Stimulated activated CD8-positive, alpha-beta memory T cell treated with anti-CD3 and anti-CD28 coated beads, Interleukin-12 subunit alpha, Interleukin-12 subunit beta, amount 100 ng/mL, for 1 hour (primary cell): ENCODE measurements at regions not wholly inside any gene's neighbourhood (a gene's known extent, or its start where the extent isn't known, plus 50 kb on each side); places are given as distances from the start of the nearest gene placed in this dataset.
"Not testable (repeated sequence)": the region's sequence is repeated elsewhere in the genome, so short reads cannot be mapped to it uniquely, and the experiment has no call there.

Source experiments
- DNase-seq: peaks from one replicate; pipeline ENCODE4 v3.0.0-alpha.2; 2020; ENCODE audit warnings: low read depth

DNA sequence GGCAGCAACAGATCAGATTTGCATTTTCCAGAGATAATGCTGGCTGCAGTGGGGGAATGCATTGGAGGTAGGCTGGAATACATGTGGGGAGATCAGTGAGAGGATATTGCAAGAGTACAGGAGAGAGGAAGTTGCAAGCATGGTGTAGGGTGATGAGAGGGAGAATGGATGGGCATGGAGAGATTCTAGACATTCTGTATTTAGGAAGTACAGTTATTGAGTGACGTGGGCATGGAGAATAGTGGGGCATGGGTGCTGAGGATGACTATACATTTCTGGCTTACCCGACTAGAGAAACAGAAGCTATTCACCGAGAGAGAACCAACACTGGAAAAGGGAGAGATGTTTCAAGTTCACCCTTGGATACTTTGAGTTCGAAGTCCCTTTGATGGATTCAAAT, 116.9 kb upstream of the SVIL start:
- no peak for DNase-seq

DNA sequence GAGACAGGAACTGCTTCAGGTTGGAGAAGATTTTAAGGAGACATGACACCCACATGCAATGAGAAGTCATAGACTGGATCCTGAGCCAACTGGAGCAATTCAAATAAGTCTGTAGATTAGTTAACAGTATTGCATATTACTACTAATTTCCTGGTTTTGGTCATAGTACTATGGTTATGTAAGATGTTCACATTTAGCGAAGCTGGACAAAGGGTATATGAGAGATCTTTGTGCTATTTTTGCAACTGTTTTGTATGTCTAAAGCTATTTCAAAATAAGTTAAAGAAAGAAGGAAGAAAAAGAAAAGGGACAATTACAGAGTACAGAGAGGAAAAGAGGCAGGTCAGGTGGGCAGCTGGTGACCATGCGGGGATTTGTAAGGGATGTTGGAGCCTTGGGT, 116.5 kb upstream of the SVIL start:
- no peak for DNase-seq

DNA sequence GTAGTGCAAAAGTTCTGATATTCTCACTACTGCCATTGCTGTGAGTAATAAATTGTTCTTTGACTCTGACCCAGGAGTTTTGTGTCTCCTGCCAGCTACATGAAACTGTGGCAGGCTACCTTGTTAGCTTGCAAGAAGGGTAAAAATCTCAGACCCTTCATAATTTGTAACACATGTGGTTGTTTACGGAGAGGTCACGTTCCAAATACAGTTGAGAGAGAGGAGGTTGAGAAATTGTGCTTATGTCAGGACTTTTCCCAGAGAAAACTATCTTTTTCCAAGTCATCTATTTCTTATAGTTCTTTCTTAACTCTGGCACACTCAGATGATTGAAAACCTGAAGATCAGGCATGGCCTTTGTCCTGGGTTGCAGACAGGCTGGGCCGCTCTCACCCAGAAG, 114.4 kb upstream of the SVIL start:
- no peak for DNase-seq

DNA sequence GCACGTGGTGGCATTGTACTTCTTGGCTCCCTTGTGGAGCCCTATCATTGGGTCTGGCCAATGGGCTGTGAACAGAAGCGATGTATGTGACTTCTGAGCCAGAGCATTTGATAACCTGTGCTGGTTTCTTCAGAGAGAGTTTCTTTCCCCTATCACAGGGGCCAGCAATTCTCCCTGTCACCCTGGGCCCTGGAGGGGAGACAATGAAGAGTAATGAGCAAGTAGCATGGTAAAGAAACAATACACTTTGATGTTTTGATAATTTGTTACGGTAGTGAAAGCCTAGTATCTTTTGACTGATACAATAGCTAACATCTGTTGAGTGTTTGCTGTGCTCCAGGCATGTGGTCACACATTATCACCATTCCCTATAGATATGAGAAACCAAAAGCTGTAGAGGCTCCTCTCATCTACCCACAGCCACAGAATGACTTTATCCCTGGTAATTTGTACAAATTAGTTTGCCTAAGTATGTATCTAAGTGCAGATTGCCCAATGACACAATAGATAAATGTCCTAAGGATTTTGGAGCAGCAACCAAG, 113.4 kb upstream of the SVIL start:
- no peak for DNase-seq

DNA sequence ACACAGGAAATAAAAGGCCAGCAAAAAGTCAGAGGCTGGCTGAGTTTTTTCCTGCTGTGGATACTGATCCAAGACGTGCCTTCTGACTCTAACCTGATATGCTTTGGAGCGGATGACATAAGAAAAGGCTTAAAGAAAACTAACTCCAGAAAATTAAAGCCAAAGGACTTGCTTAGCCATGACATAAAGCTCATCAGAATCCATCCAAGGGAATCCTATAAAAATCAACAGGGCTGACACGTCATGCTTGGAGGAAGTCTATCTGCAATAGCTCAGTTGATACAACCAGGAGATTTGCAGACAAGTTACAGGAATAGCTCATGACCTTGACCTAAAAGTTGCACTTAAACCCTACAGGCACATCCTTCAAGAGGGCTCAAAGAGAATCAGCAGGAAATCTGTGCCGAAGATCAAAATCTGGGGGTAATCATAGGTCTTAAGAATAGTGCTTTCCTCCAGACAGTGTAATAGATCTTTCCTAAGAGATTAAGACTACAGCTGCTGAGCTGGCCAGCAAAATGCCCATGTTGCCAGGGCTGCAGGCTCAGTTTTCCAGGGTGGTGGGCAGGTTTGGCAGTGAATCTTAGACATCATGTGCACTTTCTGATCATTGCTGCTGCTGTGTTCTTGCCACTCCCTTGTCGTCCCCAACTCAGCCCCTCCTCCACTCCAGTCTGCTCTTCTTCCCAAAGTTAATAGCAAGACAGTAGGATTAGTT, 111.5 kb upstream of the SVIL start:
- no peak for DNase-seq

DNA sequence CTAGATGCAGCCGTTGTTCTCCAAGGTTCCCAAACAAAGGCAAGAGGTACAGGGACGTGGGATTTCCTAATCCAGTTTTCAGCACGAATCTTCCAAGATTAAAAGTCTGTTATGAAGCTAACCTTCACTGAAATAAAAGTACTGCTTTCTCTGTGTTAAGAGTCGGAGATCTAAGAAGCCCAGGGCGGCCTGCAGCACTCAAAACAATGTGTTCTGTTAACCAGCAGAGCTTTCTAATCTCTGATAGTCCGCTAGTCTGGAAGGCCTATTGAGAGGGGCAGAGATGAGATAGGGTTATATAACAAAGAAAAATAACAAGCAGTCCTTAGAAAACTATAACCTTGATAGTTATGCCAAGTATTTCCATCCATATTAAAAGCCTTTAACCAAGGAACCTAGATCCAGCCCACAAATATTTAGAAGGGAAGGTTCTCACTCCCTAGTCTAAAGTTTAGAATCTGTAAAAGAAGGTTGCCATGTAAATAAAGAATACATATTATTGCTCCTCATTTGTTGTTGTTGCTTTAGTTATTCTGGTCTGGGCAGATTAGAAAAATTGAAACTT, 106.3 kb upstream of the SVIL start:
- no peak for DNase-seq

DNA sequence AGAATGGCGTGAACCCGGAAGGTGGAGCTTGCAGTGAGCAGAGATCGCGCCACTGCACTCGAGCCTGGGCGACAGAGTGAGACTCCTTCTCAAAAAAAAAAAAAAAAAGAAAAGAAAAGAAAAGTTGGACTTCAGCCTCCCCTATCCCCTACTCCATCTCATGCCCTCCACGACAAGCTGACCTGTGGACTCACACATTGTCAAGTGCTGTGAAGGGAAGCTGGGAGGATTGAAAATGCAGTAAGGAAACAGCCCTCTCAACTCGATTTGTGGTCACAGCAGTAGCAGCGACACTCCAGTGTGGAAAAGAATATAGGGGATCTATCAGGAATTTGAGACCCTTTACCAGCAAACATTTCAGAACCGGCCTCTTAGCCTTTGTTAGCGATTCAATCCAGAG, 103.6 kb upstream of the SVIL start:
- no peak for DNase-seq

DNA sequence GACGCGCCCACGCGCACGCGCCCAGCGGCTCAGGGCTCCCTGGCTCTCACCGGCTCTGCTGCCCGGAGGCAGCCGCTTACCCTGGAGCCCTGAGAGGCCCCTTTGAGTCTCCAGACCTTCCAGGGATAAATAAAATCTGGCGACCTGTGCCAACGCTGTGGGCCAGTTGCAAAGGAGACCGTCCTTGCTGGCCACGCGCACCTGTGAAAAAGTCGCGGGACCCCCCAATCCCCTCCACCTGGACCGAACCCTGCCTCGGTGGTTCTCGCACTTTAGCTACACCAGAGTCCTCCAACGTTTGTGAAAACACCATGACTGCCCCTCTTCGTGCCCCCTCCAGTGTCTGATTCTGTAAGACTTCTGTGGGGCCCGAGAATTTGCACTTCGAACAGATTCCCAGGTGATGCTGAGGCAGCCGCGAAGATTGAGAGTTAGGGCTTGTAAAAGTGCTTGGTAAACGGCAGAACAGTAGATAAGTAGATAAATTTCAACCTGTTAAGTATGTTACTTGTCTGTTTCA, 102.4 kb upstream of the SVIL start:
- no peak for DNase-seq

DNA sequence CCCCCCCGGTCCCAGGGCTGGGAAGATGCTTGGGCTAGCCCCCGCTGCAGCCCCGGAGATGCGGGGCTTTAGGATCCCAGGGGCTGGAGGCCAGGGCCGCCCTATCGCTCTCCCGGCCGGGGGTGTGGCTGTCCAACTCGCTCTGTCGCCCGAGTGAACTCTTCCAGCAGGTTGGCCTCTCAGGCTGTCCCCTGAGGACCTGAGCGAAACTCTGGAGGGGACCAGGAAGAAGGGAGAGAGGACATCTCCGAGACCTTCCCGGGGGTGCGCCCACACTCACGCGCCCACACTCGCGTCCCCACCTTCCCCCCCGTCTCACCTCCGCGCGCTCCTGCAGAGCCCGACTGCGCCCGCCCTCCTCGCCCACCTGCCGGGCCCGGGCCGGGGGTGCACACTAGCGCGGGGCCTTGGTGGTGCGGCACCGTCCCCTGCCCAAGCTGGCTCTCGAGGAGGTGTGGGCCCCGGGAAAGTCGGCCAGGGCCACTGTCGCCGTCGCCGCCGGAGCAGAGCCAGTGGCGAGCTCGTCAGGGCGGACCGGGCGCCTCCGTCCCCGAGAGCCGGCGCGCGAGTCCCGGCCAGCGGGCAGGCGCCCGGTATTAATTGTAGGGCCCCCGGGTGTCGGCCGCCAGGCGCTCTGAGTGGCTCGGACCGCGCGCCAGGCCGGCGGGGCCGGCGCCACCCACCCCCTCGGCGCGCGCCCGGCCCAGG, 101.7 kb upstream of the SVIL start:
- no peak for DNase-seq

DNA sequence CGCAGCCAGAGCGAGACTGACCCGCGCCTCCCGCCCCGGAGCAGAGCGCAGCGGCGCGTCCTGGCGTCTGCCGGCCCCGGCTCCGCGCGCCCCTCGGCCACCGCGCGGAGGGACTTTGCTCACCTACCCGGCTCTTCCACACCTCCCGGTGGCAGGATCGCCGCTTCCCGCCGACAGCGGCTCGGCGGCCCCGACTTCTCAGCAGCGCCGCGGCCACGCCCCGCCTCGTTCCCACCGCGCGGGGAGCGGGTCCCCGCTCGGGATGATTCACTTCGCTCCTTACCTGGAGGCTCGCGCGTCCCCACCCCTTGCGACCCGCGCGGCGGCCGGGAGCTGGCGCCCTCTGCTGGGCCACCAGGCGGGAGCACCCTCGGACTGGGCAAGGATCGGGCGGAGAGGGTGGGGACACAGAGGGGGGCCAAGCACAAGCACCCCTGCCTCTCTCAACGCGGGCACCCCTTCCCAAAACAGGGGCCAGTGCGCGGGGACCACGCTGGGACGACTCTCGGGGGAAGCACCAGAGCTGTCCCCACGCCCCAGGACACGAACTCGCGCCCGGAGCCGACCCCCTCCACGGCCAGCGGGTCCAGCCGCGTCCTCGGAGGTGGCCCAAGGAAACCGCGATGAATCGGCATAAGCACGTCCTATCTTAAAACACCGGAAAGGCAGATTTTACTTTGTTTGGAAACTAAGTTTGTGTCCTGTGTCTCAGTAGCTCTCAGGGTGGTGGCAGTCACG, 101.0 kb upstream of the SVIL start:
- DNase-seq, result peak; percentile 72

DNA sequence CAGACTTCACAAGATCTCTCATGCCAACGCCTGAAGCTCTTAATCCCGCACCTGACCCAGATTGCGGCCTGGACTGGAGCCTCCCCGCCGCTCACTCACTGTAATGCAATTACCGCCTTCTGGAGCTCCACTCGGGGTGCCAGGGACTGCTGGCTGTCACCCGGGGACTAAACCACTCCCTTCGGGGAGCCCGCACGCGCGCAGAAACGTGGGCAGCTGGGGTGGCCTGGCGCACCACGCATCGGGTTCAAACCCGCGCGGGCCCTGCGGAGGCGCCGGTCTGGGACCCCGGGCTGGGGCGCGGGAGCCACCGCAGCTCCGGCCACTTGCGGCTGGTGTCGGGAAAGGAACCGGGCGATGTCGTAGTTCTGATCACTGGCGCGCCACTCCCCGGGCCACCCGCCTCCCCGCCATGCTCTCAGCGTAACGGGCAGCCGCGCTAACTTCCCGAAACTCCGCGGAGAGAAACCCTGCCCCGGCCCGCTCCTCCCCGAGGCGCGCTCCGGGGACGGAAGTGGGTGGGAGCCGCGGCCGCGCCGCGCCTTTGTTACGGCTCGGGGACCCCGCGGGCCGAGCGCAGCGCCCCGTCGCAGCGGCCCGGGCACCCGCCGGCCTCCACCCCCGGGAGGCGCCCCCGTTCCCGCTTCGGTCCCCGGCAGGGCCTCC, 100.3 kb upstream of the SVIL start:
- DNase-seq, result peak; percentile 30

DNA sequence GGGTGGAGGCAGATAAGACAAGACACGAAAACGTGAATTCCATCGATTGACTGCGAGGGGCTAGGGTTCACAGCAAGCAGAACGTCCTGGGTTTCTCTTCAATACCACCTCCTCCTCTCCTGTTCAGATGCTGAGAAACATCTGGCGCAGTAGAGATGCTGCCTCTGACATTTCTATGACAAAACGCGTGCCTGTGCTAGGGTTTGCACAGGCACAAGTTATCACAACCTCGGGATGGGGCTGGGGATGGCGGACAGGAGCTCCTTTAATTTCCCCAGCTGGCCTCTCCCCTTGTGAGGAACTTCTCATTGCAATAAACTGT, 99.8 kb upstream of the SVIL start:
- no peak for DNase-seq

DNA sequence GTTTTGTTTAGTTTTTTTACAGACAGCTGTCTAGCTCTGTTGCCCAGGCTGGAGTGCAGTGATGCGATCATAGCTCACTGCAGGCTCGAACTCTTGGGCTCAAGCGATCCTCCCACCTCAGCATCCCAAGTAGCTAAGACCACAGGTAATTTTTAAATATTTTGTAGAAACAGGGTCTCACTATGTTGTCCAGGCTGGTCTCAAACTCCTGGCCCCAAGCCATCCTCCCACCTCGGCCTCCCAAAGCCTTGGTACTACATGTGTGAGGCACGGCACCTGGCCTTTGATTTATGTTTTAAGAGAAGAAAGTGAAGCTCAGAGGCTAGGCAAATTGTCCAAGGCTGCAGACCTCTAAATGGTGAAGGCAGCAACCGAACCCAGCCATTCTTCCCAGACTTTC, 98.6 kb upstream of the SVIL start:
- no peak for DNase-seq

DNA sequence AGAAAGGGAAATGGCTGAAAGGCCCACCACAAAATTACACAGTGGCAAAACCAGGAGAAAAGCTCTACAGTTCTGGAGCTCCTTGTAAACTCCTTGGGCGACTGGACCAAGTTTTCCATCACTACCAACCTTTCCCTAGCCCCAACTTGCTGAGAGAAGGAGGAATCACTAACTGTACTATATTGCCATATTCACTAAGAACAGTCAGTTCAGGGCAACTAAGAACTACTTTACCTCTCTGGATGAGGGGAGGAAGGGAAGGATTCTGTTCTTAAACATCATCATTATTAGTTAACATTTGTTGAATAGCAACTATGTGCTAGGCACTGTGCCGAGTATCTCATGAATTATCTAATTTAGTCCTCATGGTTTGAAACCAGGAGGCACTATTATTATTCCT, 98.1 kb upstream of the SVIL start:
- DNase-seq, result no peak

DNA sequence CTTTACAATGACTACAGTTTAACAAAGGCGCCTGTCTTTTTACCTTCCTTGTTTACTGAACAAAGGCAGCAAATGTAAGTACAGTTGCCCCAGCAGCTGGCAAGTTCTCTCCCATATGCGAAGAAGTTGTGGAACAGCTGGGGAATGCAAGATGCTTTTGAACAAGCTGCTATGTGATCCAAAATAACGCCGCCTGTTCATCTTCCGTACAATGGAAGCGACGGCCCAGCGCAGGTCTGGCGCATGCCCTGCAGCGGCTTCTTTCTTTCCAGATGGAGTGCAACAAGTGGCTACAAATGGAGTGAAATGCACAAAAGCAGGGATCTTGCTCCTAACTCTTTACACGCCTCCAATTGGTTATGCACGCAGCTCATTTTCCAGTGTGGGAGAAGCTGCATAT, 97.0 kb upstream of the SVIL start:
- no peak for DNase-seq

DNA sequence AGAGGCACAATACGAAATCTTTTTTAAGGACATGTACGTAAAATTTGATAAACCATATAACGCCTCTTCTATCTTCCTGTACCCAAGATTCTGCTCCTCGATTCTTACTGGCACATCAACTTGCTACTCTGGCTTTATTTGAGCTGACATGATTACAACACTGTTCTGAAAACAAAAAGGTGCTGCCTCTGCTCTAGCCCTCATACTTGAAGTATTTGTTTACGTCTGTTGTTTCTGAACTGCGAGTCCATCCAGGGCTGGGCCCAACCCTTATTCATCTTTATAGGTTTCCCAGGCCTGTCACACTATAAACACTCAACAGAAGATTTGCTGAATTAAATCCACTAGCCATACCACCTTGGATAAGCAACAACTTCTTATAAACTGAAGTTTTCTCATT, 96.2 kb upstream of the SVIL start:
- DNase-seq, result no peak

DNA sequence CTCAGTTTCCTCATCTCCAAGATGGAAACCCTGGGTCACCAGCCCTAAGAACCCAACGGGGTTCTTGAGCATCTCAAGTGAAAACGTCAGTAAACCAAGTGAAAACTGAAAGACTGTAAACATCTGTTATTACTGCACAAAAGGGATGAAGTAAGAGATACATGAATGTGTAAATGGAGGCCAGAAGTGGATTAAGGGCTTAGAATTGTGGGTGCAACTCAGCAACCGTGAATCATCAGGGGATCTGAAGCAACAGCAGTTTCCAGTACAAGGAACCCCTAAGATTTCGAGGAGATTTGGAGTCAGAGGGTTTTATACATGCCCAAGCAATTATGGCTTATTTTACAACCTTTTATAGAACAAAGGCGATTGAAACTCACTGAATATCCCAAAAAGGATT, 95.7 kb upstream of the SVIL start:
- no peak for DNase-seq

DNA sequence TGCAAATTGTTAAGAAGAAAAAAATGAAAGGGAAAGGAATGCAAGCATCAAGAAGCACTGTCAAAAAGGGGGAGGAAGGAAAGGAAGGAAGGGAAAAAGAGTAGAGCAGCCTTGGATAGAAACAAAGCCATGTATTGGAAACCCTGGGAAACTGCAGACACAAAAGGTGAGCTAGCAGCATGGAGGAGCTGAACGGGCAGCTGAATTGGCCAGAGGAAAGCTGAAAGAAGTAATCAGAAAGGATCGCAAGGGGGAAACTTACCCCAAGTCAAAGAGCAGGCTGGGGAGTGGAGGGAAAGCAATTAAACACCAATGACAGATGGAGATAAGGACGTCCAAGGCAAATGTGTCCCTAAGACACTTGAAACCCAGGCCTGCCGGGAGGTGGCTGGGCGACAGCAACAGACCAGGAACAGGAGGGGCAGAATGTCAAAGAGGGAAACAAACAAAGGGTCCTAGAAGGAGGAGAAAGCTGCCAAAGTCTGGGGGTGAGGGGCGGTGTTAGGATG, 93.8 kb upstream of the SVIL start:
- DNase-seq, result no peak

DNA sequence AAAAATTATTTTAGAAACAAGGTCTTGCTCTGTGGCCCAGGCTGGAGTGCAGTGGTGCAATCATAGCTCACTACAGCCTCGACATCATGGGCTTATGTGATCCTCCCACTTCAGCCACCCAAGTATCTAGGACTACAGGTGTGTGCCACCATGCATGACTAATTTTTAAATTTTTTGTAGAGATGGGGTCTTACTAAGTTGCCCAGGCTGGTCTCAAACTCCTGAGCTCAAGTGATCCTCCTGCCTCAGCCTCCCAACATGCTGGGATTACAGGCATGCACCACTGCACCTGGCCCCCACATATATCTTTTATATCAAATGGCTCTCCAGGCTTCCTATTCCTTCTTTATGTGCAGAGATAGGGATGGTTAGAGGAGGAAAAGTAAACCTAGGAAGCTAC, 91.2 kb upstream of the SVIL start:
- not testable (repeated sequence) for DNase-seq

DNA sequence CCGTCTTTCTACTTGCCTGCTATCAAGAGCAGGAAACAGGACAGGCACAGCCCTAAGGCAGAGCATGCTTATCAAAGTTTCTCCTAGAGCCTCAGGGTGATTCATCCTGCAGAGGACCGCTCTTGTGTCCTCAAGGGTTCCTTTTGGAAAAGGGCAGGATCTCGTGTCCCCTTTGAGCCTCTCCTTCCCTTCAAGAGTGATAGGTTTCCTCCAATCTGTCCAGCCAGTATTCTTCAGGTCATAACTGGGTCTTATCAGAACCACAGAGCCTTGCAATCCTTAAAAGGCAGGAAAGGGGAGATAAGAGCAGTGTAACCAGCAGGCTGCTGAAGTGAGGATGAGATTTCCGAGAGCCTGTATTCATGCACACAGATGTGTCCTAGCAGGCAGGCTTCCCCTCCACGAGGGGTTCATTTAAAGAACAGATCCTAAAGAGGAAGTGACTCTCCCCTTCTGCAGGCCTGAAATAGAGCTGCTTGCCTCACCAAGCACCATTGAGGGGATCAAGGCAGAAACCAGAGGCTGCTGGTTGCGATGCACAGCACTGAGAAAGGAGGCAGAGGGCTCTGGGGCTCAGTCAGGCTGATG, 90.5 kb upstream of the SVIL start:
- no peak for DNase-seq

DNA sequence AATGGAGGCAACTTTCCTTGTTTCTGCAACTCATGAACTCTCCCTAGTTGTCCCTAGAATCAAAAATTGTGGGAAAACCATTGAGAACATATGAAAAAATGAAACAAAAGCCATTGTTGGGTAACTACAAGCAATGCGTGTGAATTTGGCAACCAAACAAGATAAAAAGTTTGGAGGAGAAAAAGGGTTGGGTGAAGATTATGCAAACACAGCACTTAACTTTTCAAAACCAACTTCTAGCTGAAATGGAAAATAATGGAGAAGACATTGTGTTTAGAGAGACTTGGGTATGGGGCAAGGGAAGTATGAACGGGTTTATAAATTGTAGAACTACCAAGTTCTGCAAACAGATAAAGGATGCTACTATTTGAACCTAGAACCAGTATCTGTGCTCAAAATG, 89.0 kb upstream of the SVIL start:
- DNase-seq, result no peak

DNA sequence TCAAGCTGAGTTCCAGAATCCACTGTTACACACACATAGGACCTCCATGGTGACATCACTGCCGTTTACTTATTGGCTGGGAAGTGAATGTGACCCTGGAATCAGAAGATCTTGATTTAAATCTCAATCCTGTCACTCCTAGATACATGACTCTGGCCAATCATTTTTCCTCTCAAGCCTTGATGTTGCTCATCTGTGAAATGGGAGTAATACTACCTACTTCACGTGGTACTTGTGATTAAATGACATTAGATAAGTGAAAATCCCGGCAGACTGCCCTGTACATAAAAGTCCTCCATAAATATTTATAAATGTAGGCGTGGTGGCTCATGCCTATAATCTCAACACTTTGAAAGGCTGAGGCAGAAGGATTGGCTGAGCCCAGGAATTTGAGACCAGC, 88.0 kb upstream of the SVIL start:
- DNase-seq, result no peak
